H9 (cell line): ENCODE measurements at regions not wholly inside any gene's neighbourhood (a gene's known extent, or its start where the extent isn't known, plus 50 kb on each side); places are given as distances from the start of the nearest gene placed in this dataset.

ENCODE experiments used
- DNase-seq: peaks from one replicate; pipeline ENCODE4 v3.0.0-alpha.2; 2017
- H2AFZ ChIP-seq: one replicate; pipeline ENCODE4 v1.6.1; 2013; ENCODE audit warnings: mild to moderate bottlenecking, low read length, control low read depth, moderate library complexity
- H2AK5ac ChIP-seq: 2 replicates; pipeline ENCODE4 v1.6.1; 2013; ENCODE audit warnings: low read length, control low read depth, mixed read lengths; ENCODE audit not compliant: insufficient read length
- H2BK120ac ChIP-seq: one replicate; pipeline ENCODE4 v1.6.1; 2013; ENCODE audit warnings: low read depth, mild to moderate bottlenecking, low read length, control low read depth, inconsistent platforms; ENCODE audit not compliant: poor library complexity, severe bottlenecking
- H2BK12ac ChIP-seq: 2 replicates; pipeline ENCODE4 v1.6.1; 2013; ENCODE audit warnings: low read length, control low read depth, mixed read lengths, low read depth; ENCODE audit not compliant: insufficient read length
- H2BK15ac ChIP-seq: 2 replicates; pipeline ENCODE4 v1.6.1; 2013; ENCODE audit warnings: low read depth, low read length, control low read depth
- H2BK20ac ChIP-seq: one replicate; pipeline ENCODE4 v1.6.1; 2013; ENCODE audit warnings: low read depth, mild to moderate bottlenecking, low read length, control low read depth, inconsistent platforms; ENCODE audit not compliant: poor library complexity, severe bottlenecking
- H2BK5ac ChIP-seq: 2 replicates; pipeline ENCODE4 v1.6.1; 2013; ENCODE audit warnings: low read length, control low read depth, mixed read lengths; ENCODE audit not compliant: insufficient read length
- H3K14ac ChIP-seq: 2 replicates; pipeline ENCODE4 v1.6.1; 2013; ENCODE audit warnings: low read length, control low read depth; ENCODE audit not compliant: insufficient read depth
- H3K18ac ChIP-seq: 2 replicates; pipeline ENCODE4 v1.6.1; 2013; ENCODE audit warnings: low read depth, mild to moderate bottlenecking, mixed read lengths, low read length, control low read depth; ENCODE audit not compliant: insufficient read length
- H3K23ac ChIP-seq: 2 replicates; pipeline ENCODE4 v1.6.1; 2013; ENCODE audit warnings: low read length, control low read depth, mixed read lengths, low read depth; ENCODE audit not compliant: insufficient read length
- H3K23me2 ChIP-seq: 2 replicates; pipeline ENCODE4 v1.6.1; 2013; ENCODE audit warnings: low read depth, mild to moderate bottlenecking, mixed read lengths, low read length, control low read depth; ENCODE audit not compliant: insufficient read length, poor library complexity, severe bottlenecking
- H3K27ac ChIP-seq: 2 replicates; pipeline ENCODE4 v1.5.1; 2013; ENCODE audit warnings: low read length, control low read depth, mixed read lengths, low read depth; ENCODE audit not compliant: insufficient read length
- H3K27me3 ChIP-seq: 2 replicates; pipeline ENCODE4 v1.6.1; 2013; ENCODE audit warnings: low read length, control low read depth, inconsistent platforms; ENCODE audit not compliant: insufficient read depth
- H3K4ac ChIP-seq: 2 replicates; pipeline ENCODE4 v1.6.1; 2013; ENCODE audit warnings: low read depth, mild to moderate bottlenecking, control low read depth, inconsistent platforms, low read length, moderate library complexity
- H3K4me1 ChIP-seq: 2 replicates; pipeline ENCODE4 v1.6.1; 2013; ENCODE audit warnings: low read length, control low read depth, inconsistent platforms; ENCODE audit not compliant: insufficient read depth
- H3K4me2 ChIP-seq: 2 replicates; pipeline ENCODE4 v1.6.1; 2013; ENCODE audit warnings: low read length, control low read depth, mixed read lengths; ENCODE audit not compliant: insufficient read length, insufficient read depth
- H3K56ac ChIP-seq: 2 replicates; pipeline ENCODE4 v1.6.1; 2013; ENCODE audit warnings: low read depth, mild to moderate bottlenecking, mixed read lengths, low read length, control low read depth; ENCODE audit not compliant: insufficient read length
- H3K79me1 ChIP-seq: 2 replicates; pipeline ENCODE4 v1.6.1; 2013; ENCODE audit warnings: low read depth, mild to moderate bottlenecking, moderate library complexity, low read length, control low read depth, inconsistent platforms; ENCODE audit not compliant: insufficient read depth, poor library complexity, severe bottlenecking
- H3K79me2 ChIP-seq: 2 replicates; pipeline ENCODE4 v1.6.1; 2013; ENCODE audit warnings: low read length, control low read depth, inconsistent platforms; ENCODE audit not compliant: insufficient read depth
- H3K9ac ChIP-seq: 2 replicates; pipeline ENCODE4 v1.6.1; 2013; ENCODE audit warnings: low read length, control low read depth, mixed read lengths; ENCODE audit not compliant: insufficient read length; ENCODE audit errors: extremely low read depth
- H3K9me3 ChIP-seq: one replicate; pipeline ENCODE4 v1.6.1; 2013; ENCODE audit warnings: low read depth, low read length, inconsistent platforms; ENCODE audit not compliant: control insufficient read depth
- H3T11ph ChIP-seq: one replicate; pipeline ENCODE4 v1.6.1; 2013; ENCODE audit warnings: mild to moderate bottlenecking, low read length, control low read depth, inconsistent platforms
- H4K20me1 ChIP-seq: one replicate; pipeline ENCODE4 v1.6.1; 2013; ENCODE audit not compliant: control insufficient read depth, insufficient read length, insufficient read depth
- H4K5ac ChIP-seq: 2 replicates; pipeline ENCODE4 v1.6.1; 2013; ENCODE audit warnings: low read depth, mild to moderate bottlenecking, mixed read lengths, low read length, control low read depth; ENCODE audit not compliant: insufficient read length
- H4K8ac ChIP-seq: replicated peaks from 2 replicates; pipeline ENCODE4 v1.6.1; 2013; ENCODE audit warnings: low read length, control low read depth, mixed read lengths, low read depth; ENCODE audit not compliant: insufficient read length
- H4K91ac ChIP-seq: 2 replicates; pipeline ENCODE4 v1.6.1; 2013; ENCODE audit warnings: low read depth, mild to moderate bottlenecking, moderate library complexity, mixed read lengths, low read length, control low read depth; ENCODE audit not compliant: insufficient read length
- H3K27ac Mint-ChIP-seq, 3 experiments: 2 replicates in 2 of 3; 3 replicates in 1 of 3; pipeline ENCODE4 v1.8.0; 2020 to 2021; ENCODE audit warnings: mixed read lengths in 3 of 3, mild to moderate bottlenecking in 1 of 3, moderate library complexity in 1 of 3
- H3K27me3 Mint-ChIP-seq: 2 replicates; pipeline ENCODE4 v1.8.0; 2021; ENCODE audit warnings: low read depth, mild to moderate bottlenecking, moderate library complexity, mixed read lengths
- H3K36me3 Mint-ChIP-seq, 3 experiments: 2 replicates in 2 of 3; 3 replicates in 1 of 3; pipeline ENCODE4 v1.8.0; 2020 to 2021; ENCODE audit warnings: low read depth in 3 of 3, mixed read lengths in 3 of 3; ENCODE audit not compliant: insufficient read depth in 1 of 3
- H3K4me1 Mint-ChIP-seq, 2 experiments: 2 replicates each; pipeline ENCODE4 v1.8.0; 2020; ENCODE audit warnings: mixed read lengths in 2 of 2
- H3K4me3 Mint-ChIP-seq, 2 experiments: 2 replicates in 1 of 2; 3 replicates in 1 of 2; pipeline ENCODE4 v1.8.0; 2020 to 2021; ENCODE audit warnings: mild to moderate bottlenecking in 2 of 2, mixed read lengths in 2 of 2, moderate library complexity in 1 of 2
- H3K9me3 Mint-ChIP-seq, 2 experiments: 2 replicates in 1 of 2; 3 replicates in 1 of 2; pipeline ENCODE4 v1.8.0; 2020; ENCODE audit warnings: mild to moderate bottlenecking in 2 of 2, mixed read lengths in 2 of 2, moderate library complexity in 1 of 2
- TF ChIP-seq, protein P1 (sequence below): fragments of 200-600 bp; sonication (generic); conservative IDR thresholded peaks from 3 replicates; pipeline ENCODE4 v1.8.0; 2021; ENCODE audit warnings: antibody characterized with exemption, mild to moderate bottlenecking

DNA sequence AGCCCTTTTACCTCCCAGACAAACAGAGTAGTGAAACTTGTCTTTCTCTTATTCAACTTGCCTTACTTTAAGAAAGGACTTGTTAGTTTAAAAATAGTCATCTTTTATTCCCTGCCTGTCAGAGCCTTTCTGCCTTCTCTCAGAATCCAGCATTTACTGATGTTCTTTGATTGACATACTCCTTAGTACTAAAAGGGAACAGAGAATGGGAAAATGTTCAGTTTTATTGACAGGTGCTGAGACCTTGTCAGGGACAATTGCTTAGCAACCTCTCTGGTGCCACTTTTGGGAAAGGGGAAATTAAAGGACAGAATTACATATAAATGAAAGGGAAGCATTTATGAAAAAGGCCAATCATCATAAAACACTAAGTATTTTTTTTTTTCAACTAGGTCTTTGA, 378.3 kb downstream of the PDCD6IP start:
- no peak for DNase-seq
- Histone ChIP-seq H2BK5ac (no peak overlapping the region), H2BK20ac (no peak overlapping the region), H3K4me1 (peaks cover 10% of the 10 kb centered on the region; the same call in 1 of the 2 replicates), H3K23me2 (no peaks in the 10 kb centered on the region), H3K79me2 (no peaks in the 10 kb centered on the region), H2AFZ (no peak overlapping the region), H2BK15ac (no peak overlapping the region), H3K9ac (no peak overlapping the region), H3K23ac (no peak overlapping the region), H2AK5ac (no peak overlapping the region), H3K4ac (no peak overlapping the region), H4K91ac (no peak overlapping the region), H3K27ac (no peak overlapping the region), H3K14ac (no peak overlapping the region), H3K79me1 (no peaks in the 10 kb centered on the region), H3K4me2 (no peak overlapping the region), H3K9me3 (no peaks in the 10 kb centered on the region), H4K8ac (no peak overlapping the region), H4K20me1 (no peaks in the 10 kb centered on the region), H3K56ac (no peak overlapping the region), H3K18ac (no peak overlapping the region), H4K5ac (no peak overlapping the region), H3K27me3 (no peaks in the 10 kb centered on the region), H3T11ph (no peak overlapping the region), H2BK120ac (no peak overlapping the region), H2BK12ac (no peak overlapping the region)
- Mint-ChIP-seq H3K36me3 (peaks cover 0 to 13% (median 0%) of the 10 kb centered on the region in 3 experiments; a peak in 3 of 7 replicates), H3K27me3 (no peaks in the 10 kb centered on the region), H3K9me3 (peaks cover 0 to 4% of the 10 kb centered on the region in 2 experiments; a peak in 2 of 5 replicates), H3K4me3 (no peak overlapping the region), H3K27ac (no peak overlapping the region), H3K4me1 (peaks cover 23 to 24% of the 10 kb centered on the region in 2 experiments)
- TF ChIP-seq, protein P1, sequence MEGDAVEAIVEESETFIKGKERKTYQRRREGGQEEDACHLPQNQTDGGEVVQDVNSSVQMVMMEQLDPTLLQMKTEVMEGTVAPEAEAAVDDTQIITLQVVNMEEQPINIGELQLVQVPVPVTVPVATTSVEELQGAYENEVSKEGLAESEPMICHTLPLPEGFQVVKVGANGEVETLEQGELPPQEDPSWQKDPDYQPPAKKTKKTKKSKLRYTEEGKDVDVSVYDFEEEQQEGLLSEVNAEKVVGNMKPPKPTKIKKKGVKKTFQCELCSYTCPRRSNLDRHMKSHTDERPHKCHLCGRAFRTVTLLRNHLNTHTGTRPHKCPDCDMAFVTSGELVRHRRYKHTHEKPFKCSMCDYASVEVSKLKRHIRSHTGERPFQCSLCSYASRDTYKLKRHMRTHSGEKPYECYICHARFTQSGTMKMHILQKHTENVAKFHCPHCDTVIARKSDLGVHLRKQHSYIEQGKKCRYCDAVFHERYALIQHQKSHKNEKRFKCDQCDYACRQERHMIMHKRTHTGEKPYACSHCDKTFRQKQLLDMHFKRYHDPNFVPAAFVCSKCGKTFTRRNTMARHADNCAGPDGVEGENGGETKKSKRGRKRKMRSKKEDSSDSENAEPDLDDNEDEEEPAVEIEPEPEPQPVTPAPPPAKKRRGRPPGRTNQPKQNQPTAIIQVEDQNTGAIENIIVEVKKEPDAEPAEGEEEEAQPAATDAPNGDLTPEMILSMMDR = no peak
